KG1 (cell line): ENCODE measurements at regions not wholly inside any gene's neighbourhood (a gene's known extent, or its start where the extent isn't known, plus 50 kb on each side); places are given as distances from the start of the nearest gene placed in this dataset.

ENCODE experiments used
- DNase-seq: peaks from one replicate; lab custom pipeline; 2025; lab: John Stamatoyannopoulos, UW

DNA sequence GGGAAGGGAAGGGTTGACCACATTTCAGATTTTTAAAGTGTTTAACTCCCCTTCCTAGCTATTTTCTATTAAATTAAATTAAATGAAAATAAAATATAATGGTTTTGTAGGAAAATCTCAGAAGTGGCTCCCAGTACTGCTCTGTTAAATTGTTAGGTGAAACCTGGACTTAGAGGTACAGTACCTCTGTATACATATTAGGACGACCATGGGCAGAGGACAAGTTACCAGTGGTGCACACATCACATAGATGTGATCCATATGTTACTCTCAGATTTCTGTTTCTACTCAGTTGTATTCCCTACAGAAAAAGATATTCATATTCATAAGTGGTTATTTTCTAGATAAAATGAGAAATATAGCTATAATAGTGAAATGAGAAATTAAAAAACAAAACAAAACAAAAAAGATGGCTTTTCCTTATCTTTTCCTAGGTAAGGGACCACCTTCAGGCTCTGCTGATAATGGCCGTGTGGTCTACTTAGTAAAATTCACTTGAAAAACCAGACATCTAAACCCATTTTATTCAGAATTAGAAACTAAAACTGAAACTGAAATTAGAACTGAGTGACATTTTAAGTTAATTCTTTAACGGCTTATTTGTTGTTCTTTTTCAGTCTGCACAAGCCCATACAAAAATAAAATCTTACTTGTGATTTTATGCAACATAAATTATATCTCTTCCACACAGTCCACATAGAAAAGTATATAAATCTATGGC is 832.5 kb upstream of the CHAC2 start:
- DNase-seq = no peak

GRCh38 chr2:52934323-52934898 is 833.2 kb upstream of the CHAC2 start:
- DNase-seq = no peak

GRCh38 chr2:52933878-52934277 is 833.7 kb upstream of the CHAC2 start:
- no peak for DNase-seq

DNA sequence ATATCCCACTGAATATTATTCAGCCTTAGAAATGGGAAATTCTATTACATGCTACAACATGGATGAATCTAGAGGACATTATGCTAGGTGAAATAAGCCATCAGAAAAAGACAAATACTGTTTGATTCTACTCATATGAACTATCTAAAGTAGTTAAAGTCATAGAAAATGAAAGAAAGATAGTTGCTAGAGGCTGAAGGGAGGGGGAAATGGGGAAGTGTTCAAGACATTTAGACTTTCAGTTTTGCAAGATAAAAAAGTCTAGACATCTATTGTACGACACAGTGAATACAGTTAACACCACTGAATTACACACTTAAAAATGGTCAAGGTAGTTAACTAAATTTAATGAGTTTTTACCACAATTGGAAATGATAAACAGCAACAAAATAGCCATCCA is 835.9 kb upstream of the CHAC2 start:
- DNase-seq = no peak

DNA sequence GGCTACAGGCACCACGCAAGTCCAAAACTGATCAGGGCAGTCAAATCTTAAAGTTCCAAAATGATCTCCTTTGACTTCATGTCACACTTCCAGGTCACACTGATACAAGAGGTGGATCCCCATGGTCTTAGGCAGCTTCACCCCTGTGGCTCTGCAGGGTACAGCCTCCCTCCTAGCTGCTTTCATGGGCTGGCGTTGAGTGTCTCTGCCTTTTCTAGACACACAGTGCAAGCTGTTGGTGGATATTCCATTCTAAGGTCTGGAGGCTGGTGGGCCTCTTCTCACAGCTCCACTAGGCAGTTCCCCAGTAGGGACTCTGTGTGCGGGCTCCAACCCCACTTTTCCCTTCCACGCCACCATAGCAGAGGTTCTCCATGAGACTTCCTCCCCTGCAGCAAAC is 838.2 kb upstream of the CHAC2 start:
- no peak for DNase-seq

GRCh38 chr2:52919673-52920072 is 847.9 kb upstream of the CHAC2 start:
- DNase-seq = no peak

- DNase-seq = no peak
These were observed 849.1 kb upstream of the CHAC2 start for GRCh38 chr2:52918551-52918950.

GRCh38 chr2:52916981-52917380 is 850.6 kb upstream of the CHAC2 start:
- no peak for DNase-seq

GRCh38 chr2:52904355-52904891 is 863.2 kb upstream of the CHAC2 start:
- DNase-seq = no peak

DNA sequence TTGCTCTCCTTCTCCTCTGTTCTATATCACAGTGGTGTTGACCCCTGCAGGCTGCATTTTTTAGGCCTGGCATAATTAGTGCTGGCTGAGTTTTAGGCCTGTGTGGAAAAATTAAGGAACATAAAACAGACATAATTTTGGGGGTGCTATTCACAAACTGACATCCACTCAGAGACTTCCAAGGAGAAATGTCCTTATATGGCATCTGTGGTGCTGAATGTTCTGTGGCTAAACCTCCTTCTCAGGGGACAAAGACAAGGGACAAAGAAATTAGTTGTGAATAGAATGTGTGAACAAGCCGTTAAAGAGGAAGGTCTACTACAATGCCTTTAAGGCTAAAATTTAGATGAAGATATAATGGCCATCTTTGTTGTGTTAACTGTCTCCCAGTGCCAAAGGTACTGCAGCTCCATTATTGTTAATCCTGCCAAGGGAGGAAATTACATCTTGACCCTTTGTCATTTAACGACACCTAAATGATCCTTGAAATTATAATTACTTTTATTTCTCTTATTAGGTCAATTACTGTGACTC is 870.0 kb upstream of the CHAC2 start:
- no peak for DNase-seq

DNA sequence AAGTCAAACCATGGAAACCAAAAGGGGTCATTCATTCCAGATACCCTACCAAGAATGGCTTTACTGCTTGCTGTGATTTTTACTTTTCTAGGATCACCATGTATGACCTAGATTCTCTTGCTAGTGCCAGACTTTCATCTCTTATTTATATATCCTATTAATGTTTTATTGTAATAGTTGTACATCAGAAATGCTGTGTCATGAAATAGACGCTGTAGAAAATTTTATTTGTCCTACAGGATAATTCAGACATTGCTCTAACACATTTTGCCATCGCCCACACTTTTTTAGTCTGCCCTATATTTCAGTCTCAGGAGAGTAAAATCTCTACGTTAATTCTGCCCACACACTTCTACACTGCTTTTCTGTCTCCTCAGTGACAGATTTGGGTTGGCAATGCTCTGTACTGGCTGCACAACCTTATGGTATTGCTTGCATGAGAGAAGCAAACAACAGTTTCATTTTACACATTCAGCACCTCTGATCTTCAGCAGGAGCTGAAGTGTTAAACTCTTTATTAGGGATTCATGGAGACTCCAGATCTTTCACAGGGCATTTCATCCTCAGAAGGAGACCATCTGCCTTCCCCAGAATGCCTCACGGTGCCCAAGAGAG is 871.8 kb upstream of the CHAC2 start:
- DNase-seq = no peak

- DNase-seq = no peak
These were observed 881.0 kb upstream of the CHAC2 start for GRCh38 chr2:52886556-52886955.

- DNase-seq = no peak
These were observed 882.7 kb upstream of the CHAC2 start for GRCh38 chr2:52884761-52885352.

- DNase-seq = no peak
These were observed 884.6 kb upstream of the CHAC2 start for GRCh38 chr2:52882974-52883373.

DNA sequence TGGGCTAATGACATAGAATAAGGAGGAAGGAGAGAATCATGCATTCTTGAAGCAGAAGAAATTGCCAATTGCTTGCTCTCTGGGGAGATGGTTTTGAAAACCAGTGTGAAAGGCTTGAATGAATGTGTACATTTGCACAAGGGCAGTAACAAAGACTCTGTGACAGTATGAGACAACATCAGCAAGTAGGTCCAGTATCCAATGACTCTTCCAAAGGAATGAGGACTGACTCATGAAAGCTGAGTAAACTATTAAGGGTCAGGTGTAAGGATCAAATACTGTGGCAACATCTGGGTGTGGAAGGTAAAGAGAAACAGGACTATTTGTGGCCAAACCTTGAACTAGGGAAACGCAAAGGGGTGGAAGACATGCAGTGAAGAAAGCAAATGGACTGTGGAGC is 886.0 kb upstream of the CHAC2 start:
- DNase-seq = no peak

GRCh38 chr2:52880872-52881271 is 886.7 kb upstream of the CHAC2 start:
- no peak for DNase-seq

DNA sequence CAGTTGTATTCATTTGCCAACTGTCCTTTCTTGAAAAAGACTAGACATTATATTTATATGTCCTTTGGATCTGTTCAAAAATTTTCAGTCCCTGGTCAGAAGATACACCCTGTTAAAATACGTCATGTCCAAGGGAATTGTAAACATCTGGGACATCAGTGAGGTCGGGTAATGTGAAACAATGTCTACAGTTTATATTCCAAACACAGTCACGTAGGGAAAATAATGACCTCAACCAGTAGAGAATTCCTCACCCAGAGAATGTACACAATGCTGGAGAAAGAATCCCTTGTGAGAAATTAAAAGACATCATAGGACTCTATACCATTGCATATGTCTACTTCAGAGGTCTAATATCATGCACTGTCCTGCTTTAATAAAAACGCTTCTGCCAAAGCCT is 888.0 kb upstream of the CHAC2 start:
- DNase-seq = no peak

GRCh38 chr2:52877703-52878102 is 889.9 kb upstream of the CHAC2 start:
- DNase-seq = no peak

GRCh38 chr2:52874466-52875106 is 893.0 kb upstream of the CHAC2 start:
- no peak for DNase-seq

DNA sequence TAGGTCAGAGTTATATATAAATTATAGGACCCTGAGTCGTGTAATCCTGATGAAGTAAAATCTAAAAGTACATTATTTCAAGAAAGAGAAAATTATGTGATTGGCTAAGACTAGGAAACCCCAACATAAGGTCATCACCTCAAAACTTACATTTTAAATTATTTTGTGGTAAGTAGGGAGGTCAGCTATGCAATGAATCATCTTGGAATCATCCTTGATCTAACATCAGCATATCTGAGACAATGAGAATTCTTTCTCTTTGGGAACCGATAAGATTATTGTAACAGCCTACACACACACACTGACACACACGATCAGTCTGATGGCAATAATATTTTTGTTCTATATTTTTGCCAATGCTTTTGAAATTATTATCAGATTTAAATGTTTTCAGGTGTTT is 904.8 kb upstream of the CHAC2 start:
- DNase-seq = no peak

DNA sequence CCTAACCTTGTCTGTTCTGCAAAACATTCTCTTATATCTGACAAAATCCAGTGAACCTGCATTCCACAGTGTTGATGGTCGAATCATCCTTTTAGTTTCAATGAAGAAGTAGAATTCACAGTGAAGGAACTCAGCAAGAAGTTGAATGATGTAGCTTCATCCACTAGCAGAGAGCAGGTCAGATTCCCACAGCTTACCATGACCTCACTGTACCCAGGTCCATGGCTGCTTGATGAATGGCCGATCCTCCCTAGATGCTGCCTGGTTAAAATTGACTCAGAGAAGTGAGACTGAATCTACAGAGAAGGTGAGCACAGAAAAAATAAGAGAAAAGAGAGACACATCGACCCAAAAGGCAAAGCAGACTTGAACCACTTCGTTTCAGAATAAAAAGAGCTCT is 906.0 kb upstream of the CHAC2 start:
- no peak for DNase-seq

DNA sequence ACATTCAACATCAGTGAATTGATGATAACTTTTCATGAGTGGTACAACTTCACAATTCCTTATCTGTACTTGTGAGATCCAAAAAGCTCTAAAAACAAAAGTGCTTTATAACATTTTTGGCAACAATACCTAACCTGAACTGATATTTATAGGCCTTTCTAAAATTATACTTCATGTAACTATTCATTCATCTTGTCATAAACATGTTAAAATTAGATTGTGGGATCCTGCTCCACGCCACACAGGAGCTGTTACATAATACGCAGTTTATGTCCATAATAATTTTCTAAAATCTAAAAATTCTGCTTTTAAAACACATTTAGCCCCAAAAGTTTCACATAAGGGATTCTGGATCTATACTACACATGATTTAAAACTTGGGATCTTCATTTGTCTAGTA is 908.5 kb upstream of the CHAC2 start:
- DNase-seq = no peak
